Kidney capillary endothelial cell (primary cell): ENCODE measurements at regions not wholly inside any gene's neighbourhood (a gene's known extent, or its start where the extent isn't known, plus 50 kb on each side); places are given as distances from the start of the nearest gene placed in this dataset.
"Not testable (repeated sequence)": the region's sequence is repeated elsewhere in the genome, so short reads cannot be mapped to it uniquely, and the experiment has no call there.

ENCODE experiments used
- DNase-seq: peaks from one replicate; pipeline ENCODE4 v3.0.0-alpha.2; 2018; ENCODE audit warnings: low spot score

GRCh38 chr1:186775881-186776560 is 52.7 kb upstream of the PLA2G4A start:
- no peak for DNase-seq

GRCh38 chr1:186775036-186775435 is 53.7 kb upstream of the PLA2G4A start:
- no peak for DNase-seq

GRCh38 chr1:186772228-186772627 is 56.5 kb upstream of the PLA2G4A start:
- no peak for DNase-seq

- no peak for DNase-seq
Measured at GRCh38 chr1:186770421-186770820, 58.3 kb upstream of the PLA2G4A start.

- DNase-seq, result no peak
Measured at GRCh38 chr1:186768906-186769305, 59.8 kb upstream of the PLA2G4A start.

GRCh38 chr1:186765446-186765845 is 63.3 kb upstream of the PLA2G4A start:
- no peak for DNase-seq

GRCh38 chr1:186763107-186763506 is 65.6 kb upstream of the PLA2G4A start:
- peak; percentile 38 for DNase-seq

GRCh38 chr1:186762653-186763052 is 66.1 kb upstream of the PLA2G4A start:
- DNase-seq, result peak; percentile 15

- no peak for DNase-seq
Measured at GRCh38 chr1:186761358-186761757, 67.4 kb upstream of the PLA2G4A start.

GRCh38 chr1:186760446-186760845 is 68.3 kb upstream of the PLA2G4A start:
- DNase-seq, result no peak

- DNase-seq, result not testable (repeated sequence)
Measured at GRCh38 chr1:186758896-186759606, 69.7 kb upstream of the PLA2G4A start.

GRCh38 chr1:186757851-186758250 is 70.9 kb upstream of the PLA2G4A start:
- DNase-seq, result no peak

- DNase-seq, result no peak
Measured at GRCh38 chr1:186754542-186755145, 74.1 kb upstream of the PLA2G4A start.

- DNase-seq, result no peak
Measured at GRCh38 chr1:186753241-186753640, 73.0 kb upstream of the PTGS2 start.

- no peak for DNase-seq
Measured at GRCh38 chr1:186750257-186750656, 70.0 kb upstream of the PTGS2 start.

GRCh38 chr1:186749820-186750219 is 69.6 kb upstream of the PTGS2 start:
- no peak for DNase-seq

- DNase-seq, result no peak
Measured at GRCh38 chr1:186747661-186748060, 67.4 kb upstream of the PTGS2 start.

- DNase-seq, result no peak
Measured at GRCh38 chr1:186745531-186746146, 65.4 kb upstream of the PTGS2 start.

GRCh38 chr1:186741640-186742039 is 61.4 kb upstream of the PTGS2 start:
- no peak for DNase-seq

- DNase-seq, result no peak
Measured at GRCh38 chr1:186740324-186740723, 60.1 kb upstream of the PTGS2 start.

- no peak for DNase-seq
Measured at GRCh38 chr1:186739515-186739914, 59.3 kb upstream of the PTGS2 start.

GRCh38 chr1:186738926-186739325 is 58.7 kb upstream of the PTGS2 start:
- no peak for DNase-seq
